SK-N-SH treated with all-trans-retinoic acid at 6 μM for 48 hours (cell line): ENCODE measurements at regions not wholly inside any gene's neighbourhood (a gene's known extent, or its start where the extent isn't known, plus 50 kb on each side); places are given as distances from the start of the nearest gene placed in this dataset.

ENCODE experiments used
- ARNTL ChIP-seq: fragments of 450-650 bp; formaldehyde crosslinking; IDR thresholded peaks from 2 replicates; pipeline ENCODE4 v1.5.0; 2020; ENCODE audit warnings: low read depth, mild to moderate bottlenecking, moderate library complexity, borderline replicate concordance
- BACH2 ChIP-seq: fragments of 250-450 bp; sonication (Bioruptor Pico); IDR thresholded peaks from 2 replicates; pipeline ENCODE4 v1.9.0; 2021; ENCODE audit warnings: mild to moderate bottlenecking, borderline replicate concordance
- CREB5 ChIP-seq: fragments of 250-450 bp; sonication (Bioruptor Pico); IDR thresholded peaks from 2 replicates; pipeline ENCODE4 v1.5.1; 2020; ENCODE audit warnings: low read depth, mild to moderate bottlenecking, moderate library complexity
- PATZ1 ChIP-seq: fragments of 250-450 bp; sonication (Bioruptor Pico); IDR thresholded peaks from 2 replicates; pipeline ENCODE4 v1.8.0; 2020; ENCODE audit warnings: mild to moderate bottlenecking, moderate library complexity, borderline replicate concordance
- ZFP3 ChIP-seq: fragments of 250-450 bp; sonication (Bioruptor Pico); IDR thresholded peaks from 2 replicates; pipeline ENCODE4 v1.5.0; 2020; ENCODE audit warnings: mild to moderate bottlenecking, moderate library complexity
- ZNF565 ChIP-seq: fragments of 450-650 bp; formaldehyde crosslinking; conservative IDR thresholded peaks from 2 replicates; pipeline ENCODE4 v1.5.0; 2020; ENCODE audit warnings: low read depth, mild to moderate bottlenecking, moderate library complexity

GRCh38 chr5:26761446-26761845 lies 276.9 kb downstream of the CDH9 start:
- TF ChIP-seq CREB5 (no peak), BACH2 (CRISPR knock-in tag) (no peak), ZNF565 (no peak), PATZ1 (CRISPR knock-in tag) (no peak), ZFP3 (CRISPR knock-in tag) (no peak), ARNTL (no peak)
